GM21529 (cell line): ENCODE measurements at regions not wholly inside any gene's neighbourhood (a gene's known extent, or its start where the extent isn't known, plus 50 kb on each side); places are given as distances from the start of the nearest gene placed in this dataset.

Source experiments
- ATAC-seq: cut with Tn5 transposase; IDR thresholded peaks from one replicate; pipeline ENCODE4 v1.9.1; 2021; ENCODE audit not compliant: unreplicated experiment

DNA sequence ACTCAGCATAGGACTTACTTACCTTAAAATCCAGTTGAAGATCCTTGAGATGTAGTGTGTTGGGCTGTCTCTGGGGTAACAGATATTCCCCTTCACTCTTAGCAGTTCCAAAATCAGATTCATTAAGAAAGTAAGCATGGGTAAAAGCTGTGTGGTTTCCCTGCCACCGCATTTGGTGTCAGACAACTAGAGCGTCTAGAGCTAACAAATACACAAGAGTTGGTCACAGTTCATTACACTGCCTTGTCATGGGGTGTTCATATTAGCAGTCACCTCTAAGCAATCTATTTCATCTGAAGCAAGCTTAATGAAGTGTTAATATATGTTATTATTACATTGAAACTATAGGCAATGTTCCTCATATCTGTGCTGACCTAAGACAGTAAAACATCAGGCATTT, 342.8 kb downstream of the PPARGC1A start:
- ATAC-seq = no peak

GRCh38 chr4:23539969-23540569, 349.8 kb downstream of the PPARGC1A start:
- ATAC-seq = no peak

- no peak for ATAC-seq
Observed at GRCh38 chr4:23533859-23534258, 356.0 kb downstream of the PPARGC1A start.

- no peak for ATAC-seq
Observed at GRCh38 chr4:23516716-23517115, 373.1 kb downstream of the PPARGC1A start.

- ATAC-seq = no peak
Observed at GRCh38 chr4:23504083-23504482, 385.8 kb downstream of the PPARGC1A start.

- no peak for ATAC-seq
Observed at GRCh38 chr4:23500894-23501449, 388.9 kb downstream of the PPARGC1A start.

DNA sequence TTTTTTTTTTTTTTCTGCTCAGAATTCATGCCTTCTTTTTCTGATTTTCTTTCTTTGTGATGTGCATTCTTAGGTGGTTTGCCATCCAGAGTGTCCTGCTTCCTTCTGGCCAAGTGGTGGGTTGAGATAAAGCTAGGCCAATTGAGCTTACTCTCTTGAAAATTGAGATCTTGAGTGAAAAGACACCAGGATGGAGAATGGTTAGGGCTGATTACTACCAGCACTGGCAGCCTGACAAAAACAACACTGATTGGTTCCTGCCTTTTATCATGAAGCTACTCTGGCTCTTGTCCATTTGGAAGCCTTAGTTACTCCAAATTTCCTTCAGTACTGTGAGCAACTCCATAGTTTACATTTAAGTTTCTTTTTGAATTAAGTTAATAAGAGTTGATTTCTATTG, 404.0 kb downstream of the PPARGC1A start:
- ATAC-seq = no peak

DNA sequence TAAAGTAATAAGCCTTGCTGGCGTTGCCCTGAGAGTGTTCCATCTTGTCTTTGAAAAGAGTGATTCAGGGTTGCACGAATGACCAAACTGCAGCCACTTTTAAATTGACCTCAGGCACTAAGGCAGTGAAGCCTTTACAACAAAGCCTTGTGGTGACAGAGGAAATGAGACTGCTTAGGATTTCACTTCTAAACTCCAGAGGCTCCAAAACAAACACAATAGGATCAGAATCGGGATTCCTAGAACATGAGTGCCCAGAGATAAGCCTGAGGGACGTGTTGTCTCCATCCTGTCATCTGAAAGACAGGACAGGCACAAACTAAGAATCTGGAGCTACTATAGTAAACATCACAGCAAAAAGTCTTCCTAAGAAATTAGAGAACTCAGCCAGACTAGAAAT, 405.2 kb downstream of the PPARGC1A start:
- ATAC-seq = no peak

- ATAC-seq = no peak
Observed at GRCh38 chr4:23483320-23483960, 406.4 kb downstream of the PPARGC1A start.

GRCh38 chr4:23481566-23481965, 408.3 kb downstream of the PPARGC1A start:
- ATAC-seq = no peak

- ATAC-seq = no peak
Observed at GRCh38 chr4:23477905-23478304, 411.9 kb downstream of the PPARGC1A start.

- ATAC-seq = no peak
Observed at GRCh38 chr4:23476515-23477090, 413.2 kb downstream of the PPARGC1A start.

DNA sequence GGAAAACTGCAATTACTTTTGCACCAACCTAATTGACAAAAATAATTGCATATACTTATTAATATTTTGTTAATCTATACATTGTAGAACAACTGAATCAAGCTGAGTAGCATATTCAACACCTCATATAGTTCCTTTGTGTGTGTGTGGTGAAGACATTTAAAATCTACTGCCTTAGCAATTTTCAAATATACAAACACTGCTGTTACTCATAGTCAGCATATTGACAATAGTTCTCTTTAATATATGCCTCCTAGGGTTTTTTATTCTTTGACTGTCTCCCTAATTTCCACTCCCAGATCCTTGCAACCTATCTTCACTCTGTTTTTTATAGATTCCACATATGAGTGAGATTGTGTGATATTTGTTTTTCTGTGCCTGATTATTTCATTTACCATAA, 426.8 kb downstream of the PPARGC1A start:
- ATAC-seq = no peak

GRCh38 chr4:23458054-23458453, 431.8 kb downstream of the PPARGC1A start:
- no peak for ATAC-seq

GRCh38 chr4:23456864-23457263, 433.0 kb downstream of the PPARGC1A start:
- no peak for ATAC-seq

- ATAC-seq = no peak
Observed at GRCh38 chr4:23455456-23456158, 434.2 kb downstream of the PPARGC1A start.

DNA sequence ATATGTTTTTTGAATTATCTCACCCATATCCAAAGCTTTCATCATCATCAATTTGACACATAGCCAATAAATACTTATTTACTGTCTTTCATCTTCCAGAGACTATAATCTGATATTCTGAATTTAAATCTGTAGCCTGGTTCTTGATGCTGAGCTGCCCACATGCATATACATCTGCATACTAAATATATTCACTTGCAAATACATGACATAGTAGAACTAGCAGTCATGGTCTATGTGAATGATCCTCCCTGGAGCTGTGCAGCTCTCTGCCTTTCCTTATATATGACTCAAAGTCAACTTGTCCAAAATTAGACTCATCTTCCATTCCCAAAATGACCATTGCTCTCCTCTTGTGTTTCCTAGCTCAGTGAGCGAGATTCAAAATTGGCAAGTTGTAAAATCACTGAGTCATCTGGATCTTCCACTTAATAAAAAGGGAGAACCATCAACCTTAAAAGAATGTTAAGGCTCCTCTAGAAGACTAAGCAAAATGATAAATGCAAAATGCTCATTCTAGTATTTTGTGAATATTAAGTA, 448.2 kb downstream of the PPARGC1A start:
- ATAC-seq = no peak

- ATAC-seq = no peak
Observed at GRCh38 chr4:23438764-23439163, 451.1 kb downstream of the PPARGC1A start.

GRCh38 chr4:23429497-23429896, 460.4 kb downstream of the PPARGC1A start:
- no peak for ATAC-seq

DNA sequence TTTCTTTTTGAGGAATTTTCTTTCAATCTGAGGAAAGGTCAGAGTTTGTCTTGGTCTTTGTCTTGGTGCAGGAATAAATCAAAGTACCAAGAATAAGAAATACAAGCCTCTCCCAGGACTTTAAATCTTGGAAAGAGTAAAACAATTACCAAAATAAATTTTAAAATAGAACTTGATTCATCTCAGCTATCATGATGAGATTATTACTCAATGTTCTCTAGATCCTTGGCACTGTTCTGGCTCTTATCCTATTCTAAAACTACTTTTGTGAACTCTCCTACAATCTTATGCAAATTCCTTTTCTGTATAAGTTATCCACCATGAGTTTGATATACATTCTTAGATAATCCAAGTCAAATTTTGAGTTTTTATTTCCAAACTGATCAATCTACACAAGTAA, 464.3 kb downstream of the PPARGC1A start:
- no peak for ATAC-seq

DNA sequence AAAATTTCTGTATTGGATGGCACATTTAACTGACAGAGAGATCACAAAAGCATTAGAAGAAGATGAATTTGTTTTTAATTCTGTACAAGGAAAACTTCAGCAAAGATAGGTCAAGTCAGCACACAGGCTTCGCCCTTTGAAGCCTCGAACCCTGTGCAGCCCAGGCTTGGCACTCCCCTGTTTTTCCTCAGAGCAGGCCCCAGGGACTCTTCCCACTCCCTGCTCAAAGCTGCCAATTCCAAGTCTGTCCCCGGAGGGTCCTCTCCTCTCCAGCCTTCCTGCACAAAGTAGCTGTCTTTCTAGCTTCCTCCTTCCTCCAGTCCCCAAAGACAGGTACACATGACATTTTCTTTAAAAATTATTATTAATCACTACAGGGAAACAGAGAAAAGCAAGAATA, 466.3 kb downstream of the PPARGC1A start:
- no peak for ATAC-seq
